ENCODE measurements at regions not wholly inside any gene's neighbourhood (a gene's known extent, or its start where the extent isn't known, plus 50 kb on each side); places are given as distances from the start of the nearest gene placed in this dataset.
"Not testable (repeated sequence)": the region's sequence is repeated elsewhere in the genome, so short reads cannot be mapped to it uniquely, and the experiment has no call there.

DNA sequence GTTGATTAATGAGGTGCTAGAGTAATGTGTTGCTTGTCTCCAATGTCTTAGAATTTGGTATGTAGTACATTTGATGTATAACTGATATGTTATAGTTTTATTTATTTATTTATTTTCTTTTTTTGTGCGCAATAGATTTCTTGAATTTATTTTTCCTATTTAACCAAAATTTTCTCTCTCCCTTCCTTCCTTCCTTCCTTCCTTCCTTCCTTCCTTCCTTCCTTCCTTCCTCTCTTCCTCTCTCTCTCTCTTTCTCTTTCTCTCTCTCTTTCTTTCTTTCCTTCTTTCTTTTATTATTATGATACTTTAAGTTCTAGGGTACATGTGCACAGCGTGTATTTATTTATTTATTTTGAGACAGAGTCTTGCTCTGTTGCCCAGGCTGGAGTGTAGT is 256.2 kb upstream of the TBL1XR1 start:
- TF ChIP-seq, protein P1, sequence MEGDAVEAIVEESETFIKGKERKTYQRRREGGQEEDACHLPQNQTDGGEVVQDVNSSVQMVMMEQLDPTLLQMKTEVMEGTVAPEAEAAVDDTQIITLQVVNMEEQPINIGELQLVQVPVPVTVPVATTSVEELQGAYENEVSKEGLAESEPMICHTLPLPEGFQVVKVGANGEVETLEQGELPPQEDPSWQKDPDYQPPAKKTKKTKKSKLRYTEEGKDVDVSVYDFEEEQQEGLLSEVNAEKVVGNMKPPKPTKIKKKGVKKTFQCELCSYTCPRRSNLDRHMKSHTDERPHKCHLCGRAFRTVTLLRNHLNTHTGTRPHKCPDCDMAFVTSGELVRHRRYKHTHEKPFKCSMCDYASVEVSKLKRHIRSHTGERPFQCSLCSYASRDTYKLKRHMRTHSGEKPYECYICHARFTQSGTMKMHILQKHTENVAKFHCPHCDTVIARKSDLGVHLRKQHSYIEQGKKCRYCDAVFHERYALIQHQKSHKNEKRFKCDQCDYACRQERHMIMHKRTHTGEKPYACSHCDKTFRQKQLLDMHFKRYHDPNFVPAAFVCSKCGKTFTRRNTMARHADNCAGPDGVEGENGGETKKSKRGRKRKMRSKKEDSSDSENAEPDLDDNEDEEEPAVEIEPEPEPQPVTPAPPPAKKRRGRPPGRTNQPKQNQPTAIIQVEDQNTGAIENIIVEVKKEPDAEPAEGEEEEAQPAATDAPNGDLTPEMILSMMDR (IDR thresholded peaks at IDR 0.05; ENCODE audit: low read depth, low read length, missing control alignments): no peak
- DNase-seq (ENCODE audit: low read depth): no peak
- H3K4me3 ChIP-seq (ENCODE audit: low read depth, low read length): no peak overlapping the region

DNA sequence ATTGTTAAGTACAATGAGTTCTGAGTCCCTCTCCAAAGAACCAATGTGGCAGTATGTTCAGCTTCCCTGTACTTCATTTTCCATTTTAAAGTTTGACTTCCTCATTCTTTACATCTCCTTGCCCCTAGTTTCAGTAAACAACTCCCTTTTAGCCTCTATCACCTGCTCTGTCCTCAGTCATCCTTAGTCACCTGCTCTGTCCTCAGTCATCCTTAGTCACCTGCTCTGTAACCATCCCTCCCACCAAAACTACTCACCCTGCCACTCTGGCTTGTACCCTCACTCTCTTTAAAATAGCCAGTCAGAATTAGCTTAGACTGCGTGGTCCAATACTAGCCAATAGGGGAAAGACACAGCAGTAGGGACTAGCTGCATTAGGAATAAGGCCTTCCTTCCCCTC is 259.9 kb upstream of the TBL1XR1 start:
- not testable (repeated sequence) for H3K4me3 ChIP-seq (ENCODE audit: low read depth, low read length); DNase-seq (ENCODE audit: low read depth)

DNA sequence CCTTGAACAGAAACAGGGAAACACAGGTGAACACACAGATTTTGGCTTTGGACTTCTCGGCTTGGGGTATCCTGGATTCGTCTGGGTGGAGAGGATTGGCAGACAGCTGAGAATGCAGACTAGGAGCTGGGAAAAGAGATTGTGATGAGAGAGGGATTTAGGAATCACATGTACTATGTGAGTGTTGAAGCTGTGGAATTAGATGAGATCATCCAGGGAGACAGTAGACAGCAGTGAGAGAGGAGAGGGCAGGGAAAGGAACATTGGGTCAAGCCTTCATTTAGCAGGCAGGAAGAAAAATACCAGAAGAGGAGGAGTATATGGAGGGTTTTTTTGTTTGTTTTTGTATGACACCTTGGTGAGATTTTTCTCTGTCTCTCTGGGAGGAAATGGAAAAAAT is 262.1 kb upstream of the TBL1XR1 start:
- DNase-seq (ENCODE audit: low read depth): no peak
- no peak overlapping the region for H3K4me3 ChIP-seq (ENCODE audit: low read depth, low read length)
- TF ChIP-seq, protein P1 (IDR thresholded peaks at IDR 0.05; ENCODE audit: low read depth, low read length, missing control alignments): no peak

DNA sequence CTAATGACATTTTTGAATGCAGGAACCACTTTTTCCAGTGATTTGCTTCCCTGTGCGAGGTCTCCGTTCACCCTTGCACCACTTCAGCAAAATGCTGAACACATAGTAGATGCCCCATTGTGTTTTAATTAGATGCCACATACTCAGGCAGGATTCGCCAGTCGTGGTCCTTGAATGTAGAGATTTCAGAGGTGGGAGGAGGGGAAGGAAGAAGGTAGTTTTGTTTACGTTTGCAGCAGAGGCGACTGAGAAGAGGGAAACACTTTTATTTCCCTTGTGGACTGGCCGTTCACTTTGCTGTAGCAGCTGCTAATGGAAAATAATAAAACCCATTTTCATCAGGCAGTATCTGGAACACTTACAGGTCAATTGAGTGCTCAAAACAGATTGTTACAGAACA is 262.8 kb upstream of the TBL1XR1 start:
- no peak overlapping the region for H3K4me3 ChIP-seq (ENCODE audit: low read depth, low read length)
- DNase-seq (ENCODE audit: low read depth): no peak

DNA sequence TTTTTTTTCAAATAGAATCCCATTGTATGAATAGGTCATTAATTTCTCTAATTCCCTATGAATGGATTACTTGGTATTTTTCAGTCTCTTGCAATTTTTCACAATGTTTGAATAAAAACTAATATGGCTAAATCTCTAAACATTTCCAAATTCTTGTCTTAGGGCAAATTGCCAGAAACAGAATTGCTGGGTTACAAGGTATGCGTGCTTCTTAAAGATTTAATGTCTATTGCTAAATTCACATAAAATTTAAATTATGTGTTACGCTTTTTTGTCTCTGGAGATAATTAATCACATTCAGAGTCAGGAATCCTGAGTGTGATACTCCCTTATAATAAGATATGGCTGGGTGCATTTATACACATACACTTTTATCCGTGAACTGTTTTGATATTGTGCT is 264.5 kb upstream of the TBL1XR1 start:
- TF ChIP-seq, protein P1 (IDR thresholded peaks at IDR 0.05; ENCODE audit: low read depth, low read length, missing control alignments): no peak
- DNase-seq (ENCODE audit: low read depth): no peak
- H3K4me3 ChIP-seq (ENCODE audit: low read depth, low read length): no peak overlapping the region

More for the DNA sequence above, 262.8 kb upstream of the TBL1XR1 start:
- TF ChIP-seq, protein P1 (IDR thresholded peaks at IDR 0.05; ENCODE audit: low read depth, low read length, missing control alignments): no peak

DNA sequence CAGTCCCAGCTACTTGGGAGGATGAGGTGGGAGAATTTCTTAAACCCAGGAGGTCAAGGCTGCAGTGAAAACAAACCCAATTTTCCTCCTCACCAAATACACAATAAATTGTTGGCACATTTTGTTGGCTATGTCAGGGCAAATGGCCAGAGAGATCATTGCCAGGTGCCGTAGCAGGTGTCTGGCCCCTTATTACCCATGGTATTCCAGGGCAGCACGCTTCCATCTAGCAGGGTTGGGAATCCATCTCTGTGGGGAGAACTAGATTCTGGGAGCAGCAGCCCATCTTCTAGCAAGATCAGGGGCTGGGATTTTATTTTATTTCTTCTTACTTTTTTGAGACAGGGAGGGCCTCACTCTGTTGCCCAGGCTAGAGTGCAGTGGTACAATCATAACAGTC is 266.1 kb upstream of the TBL1XR1 start:
- not testable (repeated sequence) for DNase-seq (ENCODE audit: low read depth); H3K4me3 ChIP-seq (ENCODE audit: low read depth, low read length)

DNA sequence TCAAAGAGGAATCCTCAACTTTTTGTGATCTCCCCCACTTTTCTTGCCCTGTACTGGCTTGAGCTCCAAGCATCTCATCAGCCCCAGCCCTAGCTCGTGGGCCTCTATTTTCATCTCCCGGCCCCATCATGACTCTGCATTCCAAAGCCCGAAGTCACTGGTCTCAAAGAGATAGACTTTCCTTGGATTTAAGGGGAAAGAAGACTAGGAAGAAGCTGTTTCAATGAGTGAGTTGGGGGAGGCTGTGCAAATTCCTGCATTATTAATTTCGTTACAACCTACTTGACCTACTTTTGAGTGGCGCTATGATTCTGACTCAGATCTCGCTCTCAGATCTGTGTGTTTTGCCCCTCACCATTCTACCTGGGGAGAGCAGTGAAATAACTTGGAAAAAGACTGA is 266.6 kb upstream of the TBL1XR1 start:
- TF ChIP-seq, protein P1 (IDR thresholded peaks at IDR 0.05; ENCODE audit: low read depth, low read length, missing control alignments): no peak
- no peak overlapping the region for H3K4me3 ChIP-seq (ENCODE audit: low read depth, low read length)
- DNase-seq (ENCODE audit: low read depth): no peak

DNA sequence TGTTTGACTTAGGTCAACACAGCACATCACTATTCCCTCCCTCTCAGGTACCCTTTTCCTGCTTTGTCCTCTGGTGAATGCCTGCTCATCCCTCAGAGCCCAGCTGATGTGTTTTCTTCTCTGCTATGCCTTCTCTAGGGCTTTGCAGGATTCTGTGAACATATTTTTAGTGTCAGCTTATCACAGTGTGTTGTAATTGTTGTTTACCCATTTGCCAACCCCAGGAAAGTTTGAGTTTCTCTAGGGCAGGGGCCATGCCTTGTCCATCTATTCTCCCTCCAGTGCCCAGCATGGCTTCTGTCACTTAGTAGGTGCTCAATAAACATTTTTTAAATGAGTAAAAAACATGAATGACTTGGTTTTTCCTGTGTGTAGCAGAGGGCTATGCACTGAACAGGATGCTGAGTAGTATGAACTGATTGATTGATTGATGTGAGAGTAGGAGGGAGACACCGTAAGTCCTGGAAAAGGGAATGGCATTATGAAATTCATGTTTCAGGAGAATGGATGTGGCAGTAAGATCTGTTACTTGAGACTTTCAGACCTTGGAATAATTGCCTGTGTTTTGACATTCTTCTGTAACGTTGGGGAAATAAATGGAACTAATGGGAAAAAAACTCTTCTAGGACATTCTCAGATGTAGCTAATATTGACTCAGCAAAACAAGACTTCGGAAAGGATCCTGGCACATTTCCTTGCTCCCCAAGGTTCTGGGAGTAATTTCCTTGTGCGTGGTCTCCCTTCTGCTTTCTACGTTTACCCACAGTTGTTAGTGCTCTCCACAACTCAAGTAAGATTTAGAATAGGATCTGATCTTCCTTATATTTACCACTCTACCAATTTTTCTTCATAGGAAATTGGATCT is 267.3 kb upstream of the TBL1XR1 start:
- DNase-seq (ENCODE audit: low read depth): no peak
- no peak overlapping the region for H3K4me3 ChIP-seq (ENCODE audit: low read depth, low read length)
- TF ChIP-seq, protein P1 (IDR thresholded peaks at IDR 0.05; ENCODE audit: low read depth, low read length, missing control alignments): no peak

All from GM12864 (cell line).